ENCODE measurements at regions not wholly inside any gene's neighbourhood (a gene's known extent, or its start where the extent isn't known, plus 50 kb on each side); places are given as distances from the start of the nearest gene placed in this dataset.

- no peak overlapping the region for H3K4me3 Mint-ChIP-seq
- Histone ChIP-seq H4K8ac (replicated peaks; ENCODE audit: insufficient read length, low read depth, low read length) (no peak overlapping the region), H2AK5ac (ENCODE audit: insufficient read length, low read length) (no peak overlapping the region), H3K27ac (ENCODE audit: insufficient read length, low read depth, low read length) (no peak overlapping the region), H3K4me2 (ENCODE audit: insufficient read depth, insufficient read length, low read length) (no peak overlapping the region), H3T11ph (ENCODE audit: low read length) (no peak overlapping the region), H4K91ac (ENCODE audit: insufficient read length, low read depth, low read length) (no peak overlapping the region), H3K14ac (ENCODE audit: insufficient read depth, low read length) (no peak overlapping the region), H2BK120ac (ENCODE audit: low read depth, low read length, poor library complexity, severe bottlenecking) (no peak overlapping the region), H3K18ac (ENCODE audit: insufficient read length, low read depth, low read length) (no peak overlapping the region), H2BK20ac (ENCODE audit: low read depth, low read length, poor library complexity, severe bottlenecking) (no peak overlapping the region), H2BK5ac (ENCODE audit: insufficient read length, low read length) (no peak overlapping the region), H4K20me1 (ENCODE audit: control insufficient read depth, insufficient read depth, insufficient read length) (no peaks in the 10 kb centered on the region), H2BK12ac (ENCODE audit: insufficient read length, low read depth, low read length) (no peak overlapping the region), H3K4me1 (ENCODE audit: insufficient read depth, low read length) (no peaks in the 10 kb centered on the region; the same call in 1 of the 2 replicates), H3K23me2 (ENCODE audit: insufficient read length, low read depth, low read length, poor library complexity, severe bottlenecking) (no peaks in the 10 kb centered on the region), H2BK15ac (ENCODE audit: low read depth, low read length) (no peak overlapping the region), H3K56ac (ENCODE audit: insufficient read length, low read depth, low read length) (no peak overlapping the region), H3K9ac (ENCODE audit: extremely low read depth, insufficient read length, low read length) (no peak overlapping the region), H2AFZ (ENCODE audit: low read length) (no peak overlapping the region), H3K23ac (ENCODE audit: insufficient read length, low read depth, low read length) (no peak overlapping the region), H3K9me3 (ENCODE audit: control insufficient read depth, low read depth, low read length) (no peaks in the 10 kb centered on the region), H3K79me1 (ENCODE audit: insufficient read depth, low read depth, low read length, poor library complexity, severe bottlenecking) (no peaks in the 10 kb centered on the region), H4K5ac (ENCODE audit: insufficient read length, low read depth, low read length) (no peak overlapping the region), H3K79me2 (ENCODE audit: insufficient read depth, low read length) (no peaks in the 10 kb centered on the region), H3K27me3 (ENCODE audit: insufficient read depth, low read length) (no peaks in the 10 kb centered on the region), H3K4ac (ENCODE audit: low read depth, low read length) (no peak overlapping the region)
- no peaks in the 10 kb centered on the region for H3K27me3 Mint-ChIP-seq (ENCODE audit: low read depth)
- no peak for DNase-seq
- TF ChIP-seq CTCF (conservative IDR thresholded peaks at IDR 0.05): no peak
- H3K9me3 Mint-ChIP-seq: no peaks in the 10 kb centered on the region
- no peak overlapping the region for H3K27ac Mint-ChIP-seq
- H3K4me1 Mint-ChIP-seq: peaks cover 12 to 13% of the 10 kb centered on the region in 2 experiments
- no peaks in the 10 kb centered on the region for H3K36me3 Mint-ChIP-seq (ENCODE audit: insufficient read depth in 1 of 3, low read depth in 3 of 3)
These were observed 159.1 kb upstream of the PDZRN3 start for GRCh38 chr3:73783811-73784210.

Data from H9 (cell line).